ENCODE measurements at regions not wholly inside any gene's neighbourhood (a gene's known extent, or its start where the extent isn't known, plus 50 kb on each side); places are given as distances from the start of the nearest gene placed in this dataset.

DNA sequence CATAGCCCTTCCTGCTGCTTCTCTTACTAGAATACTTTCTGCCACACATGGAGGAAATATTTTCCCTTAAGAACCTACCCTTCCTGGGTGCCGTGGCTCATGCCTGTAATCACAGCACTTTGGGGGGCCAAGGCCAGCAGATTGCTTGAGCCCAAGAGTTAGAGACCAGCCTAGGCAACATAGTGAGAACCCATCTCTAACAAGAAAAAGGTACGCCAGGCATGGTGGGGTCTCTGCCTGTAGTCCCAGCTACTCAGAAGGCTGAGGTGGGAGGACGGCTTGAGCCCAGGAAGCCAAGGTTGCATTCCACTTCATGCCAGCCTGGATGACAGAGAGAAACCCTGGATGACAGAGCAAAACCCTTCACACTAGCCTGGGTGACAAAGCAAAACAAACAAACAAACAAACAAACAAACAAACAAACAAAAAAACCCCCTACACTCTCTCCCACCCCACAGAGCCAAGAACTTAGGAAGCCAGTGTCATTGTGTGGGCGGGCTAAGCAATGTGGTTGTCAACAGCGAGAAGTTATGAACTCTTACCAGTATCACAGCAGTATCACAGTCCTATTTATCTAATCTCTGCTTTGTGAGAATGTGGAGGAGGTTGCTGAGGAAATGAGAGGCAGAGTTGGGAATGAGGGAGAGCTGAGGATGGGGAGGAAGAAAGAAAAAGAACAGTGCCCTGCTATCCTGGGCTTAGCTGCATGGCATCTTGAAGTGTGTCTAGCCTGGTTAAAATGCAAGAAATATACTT lies 53.8 kb upstream of the CLEC14A start:
- DNase-seq (ENCODE audit: low spot score) = no peak

Data from HuH-7 (cell line).